ENCODE measurements at regions not wholly inside any gene's neighbourhood (a gene's known extent, or its start where the extent isn't known, plus 50 kb on each side); places are given as distances from the start of the nearest gene placed in this dataset.

- DNase-seq (ENCODE audit: low read depth) = no peak
- no peak overlapping the region for H3K4me3 ChIP-seq (ENCODE audit: low read depth, low read length)
- TF ChIP-seq CTCF (IDR thresholded peaks at IDR 0.05; ENCODE audit: insufficient read depth, low read depth, low read length) = no peak
Measured at GRCh38 chr6:33858804-33859505, 55.2 kb upstream of the MLN start.

GRCh38 chr6:33857932-33858475 is 54.2 kb upstream of the MLN start:
- H3K4me3 ChIP-seq (ENCODE audit: low read depth, low read length) = no peak overlapping the region
- TF ChIP-seq CTCF (IDR thresholded peaks at IDR 0.05; ENCODE audit: insufficient read depth, low read depth, low read length) = no peak
- DNase-seq (ENCODE audit: low read depth) = no peak

- no peak overlapping the region for H3K4me3 ChIP-seq (ENCODE audit: low read depth, low read length)
- no peak for TF ChIP-seq CTCF (IDR thresholded peaks at IDR 0.05; ENCODE audit: insufficient read depth, low read depth, low read length)
- no peak for DNase-seq (ENCODE audit: low read depth)
Measured at GRCh38 chr6:33857093-33857931, 53.5 kb upstream of the MLN start.

GRCh38 chr6:33856655-33857054 is 52.9 kb upstream of the MLN start:
- no peak for DNase-seq (ENCODE audit: low read depth)
- no peak for TF ChIP-seq CTCF (IDR thresholded peaks at IDR 0.05; ENCODE audit: insufficient read depth, low read depth, low read length)
- no peak overlapping the region for H3K4me3 ChIP-seq (ENCODE audit: low read depth, low read length)

- no peak for TF ChIP-seq CTCF (IDR thresholded peaks at IDR 0.05; ENCODE audit: insufficient read depth, low read depth, low read length)
- no peak for DNase-seq (ENCODE audit: low read depth)
- H3K4me3 ChIP-seq (ENCODE audit: low read depth, low read length) = no peak overlapping the region
Measured at GRCh38 chr6:33856031-33856590, 52.3 kb upstream of the MLN start.

GRCh38 chr6:33854572-33855030 is 50.8 kb upstream of the MLN start:
- H3K4me3 ChIP-seq (ENCODE audit: low read depth, low read length) = no peak overlapping the region
- no peak for DNase-seq (ENCODE audit: low read depth)
- TF ChIP-seq CTCF (IDR thresholded peaks at IDR 0.05; ENCODE audit: insufficient read depth, low read depth, low read length) = no peak

All from fibroblast of villous mesenchyme (primary cell).